K562 (cell line): ENCODE measurements at regions not wholly inside any gene's neighbourhood (a gene's known extent, or its start where the extent isn't known, plus 50 kb on each side); places are given as distances from the start of the nearest gene placed in this dataset.

Experiments
- CREM ChIP-seq: IDR thresholded peaks from 2 replicates; pipeline ENCODE4 v1.6.1; 2014; ENCODE audit warnings: antibody characterized with exemption, low read depth
- CTCF ChIP-seq, 3 experiments: IDR thresholded peaks in 2 of 3; conservative IDR thresholded peaks in 1 of 3; 2 replicates each; pipeline ENCODE4 v1.5.1; 2011 to 2012; ENCODE audit warnings: low read length in 3 of 3, mild to moderate bottlenecking in 3 of 3, control low read depth in 2 of 3, improper control_type of control experiment in 1 of 3, inconsistent platforms in 1 of 3, low read depth in 1 of 3, mixed read lengths in 1 of 3, moderate library complexity in 1 of 3; ENCODE audit not compliant: insufficient read depth in 2 of 3
- EP300 ChIP-seq: IDR thresholded peaks from 2 replicates; pipeline ENCODE4 v1.6.1; 2012; ENCODE audit warnings: low read length, improper control_type of control experiment
- HBP1 ChIP-seq: fragments of 450-650 bp; formaldehyde crosslinking; IDR thresholded peaks from 2 replicates; pipeline ENCODE4 v1.4.0; 2022; ENCODE audit warnings: missing genetic modification characterization
- HDAC6 ChIP-seq: IDR thresholded peaks from 2 replicates; pipeline ENCODE4 v1.6.1; 2012; ENCODE audit warnings: low read depth, mild to moderate bottlenecking, control low read depth, inconsistent platforms, low read length, moderate library complexity
- KDM1A ChIP-seq, 2 experiments: fragments of 450-650 bp; IDR thresholded peaks; 2 replicates each; pipeline ENCODE4 v1.6.1; 2016; ENCODE audit warnings: mild to moderate bottlenecking in 2 of 2
- NFXL1 ChIP-seq: fragments of 450-650 bp; formaldehyde crosslinking; IDR thresholded peaks from 2 replicates; pipeline ENCODE4 v1.4.0; 2021; ENCODE audit warnings: mild to moderate bottlenecking
- RBFOX2 ChIP-seq: fragments of 200-400 bp; formaldehyde crosslinking; IDR thresholded peaks from 2 replicates; pipeline ENCODE4 v1.6.1; 2017; ENCODE audit warnings: low read depth, mild to moderate bottlenecking, low read length, moderate library complexity
- ZC3H4 ChIP-seq: sonication (generic); formaldehyde crosslinking; IDR thresholded peaks from 2 replicates; pipeline ENCODE4 v1.9.0; 2021; ENCODE audit warnings: missing genetic modification reagents, borderline replicate concordance

GRCh38 chr5:52708463-52708862 is 79.3 kb upstream of the ITGA1 start:
- TF ChIP-seq CTCF (IDR thresholded peaks at IDR 0.05 in 2 of 3, conservative IDR thresholded peaks at IDR 0.05 in 1 of 3; ENCODE audit: insufficient read depth in 2 of 3, low read depth in 1 of 3, low read length in 3 of 3): no peak
- TF ChIP-seq HDAC6: no peak
- TF ChIP-seq CREM: no peak
- no peak for TF ChIP-seq HBP1
- TF ChIP-seq ZC3H4 (CRISPR knock-in tag): no peak
- TF ChIP-seq EP300: no peak
- no peak for TF ChIP-seq NFXL1 (CRISPR knock-in tag)
- TF ChIP-seq RBFOX2: no peak
- no peak for TF ChIP-seq KDM1A (IDR thresholded peaks at IDR 0.05)
